HCT116 (cell line): ENCODE measurements at regions not wholly inside any gene's neighbourhood (a gene's known extent, or its start where the extent isn't known, plus 50 kb on each side); places are given as distances from the start of the nearest gene placed in this dataset.

Experiments
- CEBPB ChIP-seq: IDR thresholded peaks from 2 replicates; pipeline ENCODE4 v1.6.1; 2012; ENCODE audit warnings: low read depth
- CTCF ChIP-seq, 3 experiments: fragments of 200-600 bp in 1 of 3; sonication (generic) in 1 of 3; IDR thresholded peaks in 2 of 3; conservative IDR thresholded peaks in 1 of 3; 2 replicates each; pipeline ENCODE4 v1.5.1; 2012 to 2017; ENCODE audit warnings: low read depth in 2 of 3, low read length in 2 of 3, antibody characterized with exemption in 1 of 3, borderline replicate concordance in 1 of 3, control low read depth in 1 of 3, mild to moderate bottlenecking in 1 of 3, mixed read lengths in 1 of 3, mixed run types in 1 of 3, moderate library complexity in 1 of 3; ENCODE audit not compliant: insufficient read depth in 1 of 3
- JUND ChIP-seq: IDR thresholded peaks from 2 replicates; pipeline ENCODE4 v1.6.1; 2012
- POLR2A ChIP-seq: IDR thresholded peaks from 2 replicates; pipeline ENCODE4 v1.7.0; 2011; ENCODE audit warnings: borderline replicate concordance; ENCODE audit not compliant: insufficient read depth, insufficient read length; ENCODE audit errors: extremely low read depth
- POLR2AphosphoS5 ChIP-seq: IDR thresholded peaks from 2 replicates; pipeline ENCODE4 v1.6.1; 2011; ENCODE audit warnings: mild to moderate bottlenecking, low read depth, low read length, moderate library complexity
- RAD21 ChIP-seq: IDR thresholded peaks from 2 replicates; pipeline ENCODE4 v1.6.1; 2012; ENCODE audit warnings: low read depth, mild to moderate bottlenecking
- SIN3A ChIP-seq: IDR thresholded peaks from 2 replicates; pipeline ENCODE4 v1.6.1; 2012; ENCODE audit warnings: low read depth
- TF ChIP-seq, protein P1 (sequence below): IDR thresholded peaks from 2 replicates; pipeline ENCODE4 v1.6.1; 2012

DNA sequence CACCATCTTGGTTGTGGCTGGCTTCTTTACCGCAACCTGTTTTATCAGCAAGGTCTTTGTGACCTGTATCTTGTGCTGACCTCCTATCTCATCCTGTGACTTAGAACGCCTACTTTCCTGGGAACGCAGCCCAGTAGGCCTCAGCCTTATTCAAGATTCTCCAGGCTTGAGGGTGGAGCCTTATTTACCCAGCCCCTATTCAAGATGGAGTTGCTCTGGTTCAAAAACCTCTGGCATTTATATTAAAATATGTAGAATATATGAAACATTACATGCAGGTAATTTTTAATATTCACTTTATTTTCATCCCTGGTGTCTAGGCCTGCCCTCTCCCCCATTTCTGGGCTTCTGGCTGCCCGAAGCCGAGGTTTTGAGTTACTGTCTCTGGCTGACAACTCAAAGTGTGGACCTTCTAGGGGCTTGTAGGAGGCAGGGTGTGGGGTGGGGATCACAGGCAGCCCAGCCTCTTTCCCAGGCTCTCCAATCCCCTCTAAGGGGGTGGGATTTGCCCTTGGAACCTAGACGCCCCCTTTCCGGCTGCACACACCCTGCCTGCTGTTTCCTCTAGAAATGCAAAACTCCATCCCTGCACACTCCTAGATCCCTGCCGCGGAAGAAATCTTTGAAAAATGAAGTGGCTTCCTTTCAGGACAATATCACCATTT, 152.0 kb downstream of the KCNJ12 start:
- TF ChIP-seq POLR2AphosphoS5, result no peak
- TF ChIP-seq JUND, result no peak
- TF ChIP-seq CTCF (IDR thresholded peaks at IDR 0.05 in 2 of 3, conservative IDR thresholded peaks at IDR 0.05 in 1 of 3; ENCODE audit: borderline replicate concordance in 1 of 3, insufficient read depth in 1 of 3, low read depth in 2 of 3, low read length in 2 of 3), result no peak
- TF ChIP-seq, protein P1, sequence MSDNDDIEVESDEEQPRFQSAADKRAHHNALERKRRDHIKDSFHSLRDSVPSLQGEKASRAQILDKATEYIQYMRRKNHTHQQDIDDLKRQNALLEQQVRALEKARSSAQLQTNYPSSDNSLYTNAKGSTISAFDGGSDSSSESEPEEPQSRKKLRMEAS, result no peak
- no peak for TF ChIP-seq POLR2A
- no peak for TF ChIP-seq CEBPB
- no peak for TF ChIP-seq SIN3A
- TF ChIP-seq RAD21, result no peak
